Endodermal cell (in vitro differentiated cells): ENCODE measurements at regions not wholly inside any gene's neighbourhood (a gene's known extent, or its start where the extent isn't known, plus 50 kb on each side); places are given as distances from the start of the nearest gene placed in this dataset.

Experiments used
- DNase-seq: peaks from one replicate; pipeline ENCODE4 v3.0.0-alpha.2; 2017
- H3K27ac ChIP-seq: 2 replicates; pipeline ENCODE4 v1.5.1; 2013; ENCODE audit warnings: mild to moderate bottlenecking, low read depth, low read length, moderate library complexity
- H3K27me3 ChIP-seq: 2 replicates; pipeline ENCODE4 v1.6.1; 2013; ENCODE audit warnings: mild to moderate bottlenecking, low read length, moderate library complexity; ENCODE audit not compliant: insufficient read depth, control insufficient read depth, poor library complexity, severe bottlenecking
- H3K36me3 ChIP-seq: 2 replicates; pipeline ENCODE4 v1.7.0; 2013; ENCODE audit warnings: mild to moderate bottlenecking, low read length, moderate library complexity; ENCODE audit not compliant: control insufficient read depth, insufficient read depth
- H3K4me1 ChIP-seq: one replicate; pipeline ENCODE4 v1.7.0; 2013; ENCODE audit warnings: low read length; ENCODE audit not compliant: control insufficient read depth, insufficient read depth
- H3K4me3 ChIP-seq: 2 replicates; pipeline ENCODE4 v1.5.1; 2013; ENCODE audit warnings: mild to moderate bottlenecking, low read length, moderate library complexity
- H3K9ac ChIP-seq: 2 replicates; pipeline ENCODE4 v1.6.1; 2013; ENCODE audit warnings: mild to moderate bottlenecking, low read length, moderate library complexity; ENCODE audit not compliant: poor library complexity, severe bottlenecking; ENCODE audit errors: extremely low read depth
- H3K9me3 ChIP-seq: 2 replicates; pipeline ENCODE4 v1.6.1; 2013; ENCODE audit warnings: mild to moderate bottlenecking, low read length, moderate library complexity; ENCODE audit not compliant: control insufficient read depth
- H3K27ac Mint-ChIP-seq: 2 replicates; pipeline ENCODE4 v1.8.0; 2020; ENCODE audit warnings: mixed read lengths
- H3K27me3 Mint-ChIP-seq: 2 replicates; pipeline ENCODE4 v1.8.0; 2021; ENCODE audit warnings: mild to moderate bottlenecking, mixed read lengths; ENCODE audit not compliant: insufficient read depth
- H3K36me3 Mint-ChIP-seq: 2 replicates; pipeline ENCODE4 v1.8.0; 2020; ENCODE audit warnings: low read depth, mixed read lengths
- H3K4me1 Mint-ChIP-seq: 2 replicates; pipeline ENCODE4 v1.8.0; 2020; ENCODE audit warnings: mixed read lengths
- H3K4me3 Mint-ChIP-seq: 2 replicates; pipeline ENCODE4 v1.8.0; 2020; ENCODE audit warnings: mild to moderate bottlenecking, moderate library complexity, mixed read lengths
- H3K9me3 Mint-ChIP-seq: 2 replicates; pipeline ENCODE4 v1.8.0; 2020; ENCODE audit warnings: mild to moderate bottlenecking, mixed read lengths
- CTCF ChIP-seq: fragments of 200-600 bp; sonication (generic); conservative IDR thresholded peaks from 2 replicates; pipeline ENCODE4 v1.5.0; 2021; ENCODE audit warnings: antibody characterized with exemption, mild to moderate bottlenecking
- WGBS, 2 experiments: methylation state at CpG; one replicate each; pipeline versions ENCODE4 v1.1.5 to v1.1.7; 2013; ENCODE audit warnings: missing lambda C conversion rate in 2 of 2, mixed read lengths in 1 of 2; ENCODE audit not compliant: insufficient coverage in 1 of 2, insufficient read length in 1 of 2; 5-methylcytosine and 5-hydroxymethylcytosine counted together

- Histone ChIP-seq H3K36me3 (no peaks in the 10 kb centered on the region), H3K9me3 (no peaks in the 10 kb centered on the region), H3K4me1 (no peaks in the 10 kb centered on the region), H3K27me3 (no peaks in the 10 kb centered on the region), H3K9ac (no peak overlapping the region), H3K4me3 (no peak overlapping the region), H3K27ac (no peak overlapping the region)
- no peaks in the 10 kb centered on the region for H3K36me3 Mint-ChIP-seq
- 96 to 100% methylated on average over 1 to 3 of the region's 3 CpGs for WGBS, 2 experiments
- no peak overlapping the region for H3K4me3 Mint-ChIP-seq
- no peak for DNase-seq
- TF ChIP-seq CTCF, result no peak
- H3K4me1 Mint-ChIP-seq, result no peaks in the 10 kb centered on the region
- no peaks in the 10 kb centered on the region for H3K27me3 Mint-ChIP-seq
- no peak overlapping the region for H3K27ac Mint-ChIP-seq
- no peaks in the 10 kb centered on the region for H3K9me3 Mint-ChIP-seq
Observed at GRCh38 chr3:86739244-86739643, 251.7 kb downstream of the VGLL3 start.

DNA sequence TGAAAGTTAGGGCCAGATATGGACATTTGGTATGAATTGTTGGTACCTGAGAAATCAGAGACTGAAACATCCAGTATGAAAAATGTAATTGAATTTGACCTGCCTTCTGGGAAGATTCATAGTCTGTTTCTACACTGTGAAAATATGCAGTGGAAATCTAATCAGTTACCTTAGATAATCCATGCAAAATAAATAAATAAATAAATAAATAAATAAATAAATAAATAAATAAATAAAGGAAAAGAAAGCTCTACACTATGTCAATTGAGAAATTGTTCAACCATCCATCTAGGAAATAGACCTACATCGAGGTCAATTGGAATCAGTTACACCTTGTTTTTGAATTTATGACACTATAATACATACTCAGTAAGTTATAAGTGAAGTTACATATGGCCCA lies 252.3 kb downstream of the VGLL3 start:
- TF ChIP-seq CTCF, result no peak
- Histone ChIP-seq H3K27me3 (no peaks in the 10 kb centered on the region), H3K4me3 (no peak overlapping the region), H3K9me3 (no peaks in the 10 kb centered on the region), H3K4me1 (no peaks in the 10 kb centered on the region), H3K9ac (no peak overlapping the region), H3K36me3 (no peaks in the 10 kb centered on the region), H3K27ac (no peak overlapping the region)
- DNase-seq, result no peak
- H3K4me3 Mint-ChIP-seq, result no peak overlapping the region
- H3K4me1 Mint-ChIP-seq, result no peaks in the 10 kb centered on the region
- WGBS, 2 experiments, result 100% methylated on average over 1 of the region's 1 CpG; no CpG with 5 or more reads in 1 of the 2 experiments
- no peaks in the 10 kb centered on the region for H3K9me3 Mint-ChIP-seq
- no peaks in the 10 kb centered on the region for H3K27me3 Mint-ChIP-seq
- no peaks in the 10 kb centered on the region for H3K36me3 Mint-ChIP-seq
- H3K27ac Mint-ChIP-seq, result no peak overlapping the region

DNA sequence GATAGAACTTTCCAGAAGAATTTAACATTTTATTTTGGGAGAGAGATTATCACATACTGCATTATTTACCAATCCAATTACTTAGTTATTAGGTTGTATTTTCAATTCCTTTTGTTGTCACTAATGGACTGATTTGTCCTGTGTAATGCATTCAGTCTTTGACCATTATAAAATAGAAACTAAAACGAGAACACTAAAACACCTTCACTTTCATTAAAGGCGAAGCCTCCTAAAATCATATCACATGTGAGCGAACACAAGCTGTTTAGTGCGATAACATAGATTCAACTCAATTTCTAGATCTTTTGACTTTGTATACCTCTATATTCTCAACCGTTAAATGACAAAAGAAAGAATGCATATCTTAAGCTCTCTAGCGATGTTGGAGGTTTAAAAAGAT lies 253.4 kb downstream of the VGLL3 start:
- Histone ChIP-seq H3K4me3 (no peak overlapping the region), H3K27ac (no peak overlapping the region), H3K9me3 (no peaks in the 10 kb centered on the region), H3K36me3 (no peaks in the 10 kb centered on the region), H3K9ac (no peak overlapping the region), H3K27me3 (no peaks in the 10 kb centered on the region), H3K4me1 (no peaks in the 10 kb centered on the region)
- DNase-seq, result no peak
- no peak overlapping the region for H3K27ac Mint-ChIP-seq
- H3K9me3 Mint-ChIP-seq, result peaks cover 5% of the 10 kb centered on the region
- no peaks in the 10 kb centered on the region for H3K4me1 Mint-ChIP-seq
- H3K4me3 Mint-ChIP-seq, result no peak overlapping the region
- 93% methylated on average over 6 of the region's 6 CpGs; no CpG with 5 or more reads in 1 of the 2 experiments for WGBS, 2 experiments
- no peaks in the 10 kb centered on the region for H3K36me3 Mint-ChIP-seq
- no peaks in the 10 kb centered on the region for H3K27me3 Mint-ChIP-seq
- no peak for TF ChIP-seq CTCF
